ENCODE measurements at regions not wholly inside any gene's neighbourhood (a gene's known extent, or its start where the extent isn't known, plus 50 kb on each side); places are given as distances from the start of the nearest gene placed in this dataset.
A peak's percentile ranks its signal among the peaks of the same experiment; 100 is the strongest.
"Not testable (repeated sequence)": the region's sequence is repeated elsewhere in the genome, so short reads cannot be mapped to it uniquely, and the experiment has no call there.

DNA sequence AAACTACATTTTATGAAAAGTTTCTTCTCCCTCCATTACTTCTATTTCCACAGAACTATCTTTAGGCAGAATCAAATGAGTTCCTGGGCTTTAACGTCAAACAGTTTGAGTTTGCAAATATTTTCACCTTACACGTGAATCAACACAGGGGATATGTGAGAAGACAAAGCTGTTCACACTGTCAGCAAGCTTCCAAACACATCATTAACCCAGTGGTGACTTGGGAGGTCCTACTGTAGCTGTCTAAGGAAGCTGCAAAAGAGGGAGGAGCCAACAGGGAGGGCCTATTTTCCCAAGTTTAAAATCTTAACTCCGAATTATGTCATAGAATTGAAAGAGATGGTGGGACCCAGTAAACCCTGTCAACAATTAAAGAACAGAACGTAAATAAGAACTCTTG, 337.8 kb upstream of the DNAJC19 start:
- H3K27ac ChIP-seq (ENCODE audit: low read depth, low read length), result no peak overlapping the region
- H3K36me3 ChIP-seq (ENCODE audit: low read length), result no peaks in the 10 kb centered on the region
- no peaks in the 10 kb centered on the region for H3F3A ChIP-seq (ENCODE audit: insufficient read depth)
- no peaks in the 10 kb centered on the region for H3K79me2 ChIP-seq (ENCODE audit: insufficient read depth, low read length)
- no peak overlapping the region for H3K9ac ChIP-seq (ENCODE audit: low read length)
- H2AFZ ChIP-seq (ENCODE audit: low read depth, low read length, severe bottlenecking), result no peak overlapping the region
- H3K4me2 ChIP-seq (ENCODE audit: low read depth, low read length, poor library complexity, severe bottlenecking), result no peak overlapping the region
- no peaks in the 10 kb centered on the region for H3K27me3 ChIP-seq (ENCODE audit: low read length)
- H3K9me3 ChIP-seq (ENCODE audit: insufficient read depth, low read length), result no peaks in the 10 kb centered on the region
- no peaks in the 10 kb centered on the region for H3K9me2 ChIP-seq (replicated peaks; ENCODE audit: insufficient read depth, low read length)
- no peaks in the 10 kb centered on the region for H4K20me1 ChIP-seq (ENCODE audit: low read depth, low read length)
- no peak for TF ChIP-seq EZH2phosphoT487 (conservative IDR thresholded peaks at IDR 0.05; ENCODE audit: low read length)
- TF ChIP-seq, protein P1, sequence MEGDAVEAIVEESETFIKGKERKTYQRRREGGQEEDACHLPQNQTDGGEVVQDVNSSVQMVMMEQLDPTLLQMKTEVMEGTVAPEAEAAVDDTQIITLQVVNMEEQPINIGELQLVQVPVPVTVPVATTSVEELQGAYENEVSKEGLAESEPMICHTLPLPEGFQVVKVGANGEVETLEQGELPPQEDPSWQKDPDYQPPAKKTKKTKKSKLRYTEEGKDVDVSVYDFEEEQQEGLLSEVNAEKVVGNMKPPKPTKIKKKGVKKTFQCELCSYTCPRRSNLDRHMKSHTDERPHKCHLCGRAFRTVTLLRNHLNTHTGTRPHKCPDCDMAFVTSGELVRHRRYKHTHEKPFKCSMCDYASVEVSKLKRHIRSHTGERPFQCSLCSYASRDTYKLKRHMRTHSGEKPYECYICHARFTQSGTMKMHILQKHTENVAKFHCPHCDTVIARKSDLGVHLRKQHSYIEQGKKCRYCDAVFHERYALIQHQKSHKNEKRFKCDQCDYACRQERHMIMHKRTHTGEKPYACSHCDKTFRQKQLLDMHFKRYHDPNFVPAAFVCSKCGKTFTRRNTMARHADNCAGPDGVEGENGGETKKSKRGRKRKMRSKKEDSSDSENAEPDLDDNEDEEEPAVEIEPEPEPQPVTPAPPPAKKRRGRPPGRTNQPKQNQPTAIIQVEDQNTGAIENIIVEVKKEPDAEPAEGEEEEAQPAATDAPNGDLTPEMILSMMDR (IDR thresholded peaks at IDR 0.05; ENCODE audit: insufficient read depth, low read length, poor library complexity, severe bottlenecking), result no peak
- no peak overlapping the region for H3K4me3 ChIP-seq (ENCODE audit: insufficient read depth, low read length, poor library complexity, severe bottlenecking)

DNA sequence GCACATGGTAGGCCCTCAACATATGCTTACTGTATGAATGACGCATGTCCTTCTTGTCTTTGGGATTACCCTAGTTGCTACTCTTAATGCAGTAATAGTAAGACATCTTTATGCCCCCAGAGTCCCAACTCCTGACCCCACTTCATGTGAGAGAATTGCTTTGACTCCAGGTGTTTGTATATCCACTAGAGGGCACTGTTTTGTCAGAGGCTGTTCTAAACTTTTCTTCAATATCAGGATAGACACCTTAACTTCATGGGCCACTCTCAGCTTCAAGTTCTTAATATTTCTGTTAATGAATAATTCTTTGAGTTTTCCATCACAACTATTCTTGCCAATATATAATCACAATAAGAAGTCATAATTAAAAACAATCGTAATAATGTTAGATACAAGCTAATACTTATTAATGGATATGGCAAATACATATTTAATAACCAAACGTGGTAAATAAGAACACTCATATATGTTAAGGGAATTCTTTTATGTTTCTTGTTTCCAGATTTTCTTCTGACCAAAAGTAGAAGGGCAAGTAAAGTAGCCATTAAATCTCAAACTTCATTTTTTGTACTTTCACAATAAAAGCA, 337.2 kb upstream of the DNAJC19 start:
- no peak overlapping the region for H3K4me3 ChIP-seq (ENCODE audit: insufficient read depth, low read length, poor library complexity, severe bottlenecking)
- no peaks in the 10 kb centered on the region for H3K79me2 ChIP-seq (ENCODE audit: insufficient read depth, low read length)
- no peaks in the 10 kb centered on the region for H3K36me3 ChIP-seq (ENCODE audit: low read length)
- no peaks in the 10 kb centered on the region for H4K20me1 ChIP-seq (ENCODE audit: low read depth, low read length)
- no peaks in the 10 kb centered on the region for H3K9me3 ChIP-seq (ENCODE audit: insufficient read depth, low read length)
- H3K4me2 ChIP-seq (ENCODE audit: low read depth, low read length, poor library complexity, severe bottlenecking), result no peak overlapping the region
- no peak overlapping the region for H2AFZ ChIP-seq (ENCODE audit: low read depth, low read length, severe bottlenecking)
- no peaks in the 10 kb centered on the region for H3K9me2 ChIP-seq (replicated peaks; ENCODE audit: insufficient read depth, low read length)
- no peaks in the 10 kb centered on the region for H3F3A ChIP-seq (ENCODE audit: insufficient read depth)
- no peak overlapping the region for H3K27ac ChIP-seq (ENCODE audit: low read depth, low read length)
- H3K27me3 ChIP-seq (ENCODE audit: low read length), result no peaks in the 10 kb centered on the region
- H3K9ac ChIP-seq (ENCODE audit: low read length), result no peak overlapping the region
- no peak for TF ChIP-seq EZH2phosphoT487 (conservative IDR thresholded peaks at IDR 0.05; ENCODE audit: low read length)
- TF ChIP-seq, protein P1 (IDR thresholded peaks at IDR 0.05; ENCODE audit: insufficient read depth, low read length, poor library complexity, severe bottlenecking), result peak; percentile 64

DNA sequence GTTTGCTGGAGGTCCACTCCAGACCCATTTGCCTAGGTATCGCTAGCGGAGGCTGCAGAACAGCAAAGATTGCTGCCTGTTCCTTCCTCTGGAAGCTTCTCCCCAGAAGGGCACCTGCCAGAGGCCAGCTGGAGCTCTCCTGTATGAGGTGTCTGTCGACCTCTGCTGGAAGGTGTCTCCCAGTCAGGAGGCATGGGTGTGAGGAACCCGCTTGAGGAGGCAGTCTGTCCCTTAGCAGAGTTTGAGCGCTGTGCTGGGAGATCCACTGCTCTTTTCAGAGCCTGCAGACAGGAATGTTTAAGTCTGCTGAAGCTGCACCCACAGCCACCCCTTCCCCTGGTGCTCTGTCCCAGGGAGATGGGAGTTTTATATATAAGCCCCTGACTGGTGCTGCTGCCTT, 335.0 kb upstream of the DNAJC19 start:
- H3K27me3 ChIP-seq (ENCODE audit: low read length); H3K9me2 ChIP-seq (replicated peaks; ENCODE audit: insufficient read depth, low read length); H3K36me3 ChIP-seq (ENCODE audit: low read length); H3K27ac ChIP-seq (ENCODE audit: low read depth, low read length); H3F3A ChIP-seq (ENCODE audit: insufficient read depth); H3K9ac ChIP-seq (ENCODE audit: low read length); H3K9me3 ChIP-seq (ENCODE audit: insufficient read depth, low read length); H2AFZ ChIP-seq (ENCODE audit: low read depth, low read length, severe bottlenecking); H3K4me3 ChIP-seq (ENCODE audit: insufficient read depth, low read length, poor library complexity, severe bottlenecking); H4K20me1 ChIP-seq (ENCODE audit: low read depth, low read length); H3K79me2 ChIP-seq (ENCODE audit: insufficient read depth, low read length); H3K4me2 ChIP-seq (ENCODE audit: low read depth, low read length, poor library complexity, severe bottlenecking): not testable (repeated sequence)

DNA sequence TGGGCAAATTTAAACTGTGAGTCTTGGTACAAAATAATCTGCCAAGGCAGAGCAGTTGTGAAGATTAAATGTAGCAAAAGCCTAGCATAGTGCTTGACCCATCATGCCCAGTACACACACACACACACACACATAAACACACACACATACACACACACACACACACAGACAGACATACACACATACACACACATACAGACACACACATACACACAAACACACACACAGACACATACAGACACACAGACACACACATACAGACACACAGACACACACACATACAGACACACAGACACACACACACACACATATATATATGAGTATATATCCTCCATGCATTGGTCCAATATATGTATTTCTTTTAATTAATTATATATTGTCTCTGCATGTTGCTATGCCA, 328.8 kb upstream of the DNAJC19 start:
- H3K9ac ChIP-seq (ENCODE audit: low read length), result no peak overlapping the region
- no peak overlapping the region for H3K27ac ChIP-seq (ENCODE audit: low read depth, low read length)
- H3K9me3 ChIP-seq (ENCODE audit: insufficient read depth, low read length), result no peaks in the 10 kb centered on the region
- no peaks in the 10 kb centered on the region for H3K9me2 ChIP-seq (replicated peaks; ENCODE audit: insufficient read depth, low read length)
- no peak overlapping the region for H2AFZ ChIP-seq (ENCODE audit: low read depth, low read length, severe bottlenecking)
- no peak overlapping the region for H3K4me2 ChIP-seq (ENCODE audit: low read depth, low read length, poor library complexity, severe bottlenecking)
- H3F3A ChIP-seq (ENCODE audit: insufficient read depth), result no peaks in the 10 kb centered on the region
- no peak for TF ChIP-seq EZH2phosphoT487 (conservative IDR thresholded peaks at IDR 0.05; ENCODE audit: low read length)
- TF ChIP-seq, protein P1 (IDR thresholded peaks at IDR 0.05; ENCODE audit: insufficient read depth, low read length, poor library complexity, severe bottlenecking), result no peak
- H3K4me3 ChIP-seq (ENCODE audit: insufficient read depth, low read length, poor library complexity, severe bottlenecking), result no peak overlapping the region
- no peaks in the 10 kb centered on the region for H3K27me3 ChIP-seq (ENCODE audit: low read length)
- no peaks in the 10 kb centered on the region for H3K36me3 ChIP-seq (ENCODE audit: low read length)
- H3K79me2 ChIP-seq (ENCODE audit: insufficient read depth, low read length), result no peaks in the 10 kb centered on the region
- no peaks in the 10 kb centered on the region for H4K20me1 ChIP-seq (ENCODE audit: low read depth, low read length)

Data from SU-DHL-6 (cell line).